Lung (tissue), 11 donors: ENCODE measurements at regions not wholly inside any gene's neighbourhood (a gene's known extent, or its start where the extent isn't known, plus 50 kb on each side); places are given as distances from the start of the nearest gene placed in this dataset.

Source experiments
- ATAC-seq: fragments of 200-7000 bp; cut with Tn5 transposase; one replicate; pipeline ENCODE4 v1.9.1; 2020; ENCODE audit warnings: moderate number of reproducible peaks; ENCODE audit not compliant: insufficient read depth, low FRiP score
- DNase-seq, 3 donors: peaks; one replicate each; pipeline ENCODE4 v3.0.0-alpha.2; 2013 to 2017
- H3K27ac ChIP-seq, 2 donors: one replicate each; pipeline ENCODE4 v1.5.1; 2013; ENCODE audit warnings: mild to moderate bottlenecking in 2 of 2, moderate library complexity in 2 of 2, control low read depth in 1 of 2, inconsistent platforms in 1 of 2, low read depth in 1 of 2, low read length in 1 of 2
- H3K27me3 ChIP-seq, 3 donors: one replicate each; pipeline ENCODE4 v1.5.1; 2013; ENCODE audit warnings: low read length in 2 of 3; ENCODE audit not compliant: control insufficient read depth in 3 of 3, insufficient read depth in 3 of 3
- H3K36me3 ChIP-seq, 4 donors: one replicate each; pipeline ENCODE4 v1.5.1; 2013; ENCODE audit warnings: low read length in 4 of 4, mild to moderate bottlenecking in 1 of 4, moderate library complexity in 1 of 4; ENCODE audit not compliant: control insufficient read depth in 4 of 4, insufficient read depth in 4 of 4
- H3K4me1 ChIP-seq, 5 donors: one replicate each; pipeline ENCODE4 v1.5.1; 2013; ENCODE audit warnings: low read length in 5 of 5, mild to moderate bottlenecking in 2 of 5, moderate library complexity in 1 of 5; ENCODE audit not compliant: control insufficient read depth in 5 of 5, insufficient read depth in 5 of 5
- H3K4me3 ChIP-seq: one replicate; pipeline ENCODE4 v1.5.1; 2013; ENCODE audit warnings: mild to moderate bottlenecking, control low read depth, moderate library complexity
- H3K9ac ChIP-seq, 2 donors: one replicate each; pipeline ENCODE4 v1.5.1; 2013; ENCODE audit warnings: low read length in 2 of 2, control low read depth in 1 of 2; ENCODE audit not compliant: insufficient read depth in 1 of 2
- H3K9me3 ChIP-seq, 4 donors: one replicate each; pipeline ENCODE4 v1.5.1; 2013; ENCODE audit warnings: low read length in 3 of 4, mild to moderate bottlenecking in 1 of 4, moderate library complexity in 1 of 4; ENCODE audit not compliant: control insufficient read depth in 4 of 4, insufficient read depth in 3 of 4
- CTCF ChIP-seq: IDR thresholded peaks from 2 replicates; pipeline ENCODE4 v1.5.1; 2012; ENCODE audit warnings: mild to moderate bottlenecking; ENCODE audit errors: control extremely low read depth, extremely low read depth
- WGBS, 2 donors: extraction: QIAGEN DNeasy Blood & Tissue Kit; methylation state at CpG; one replicate each; pipeline ENCODE4 v1.1.7; 2013; 5-methylcytosine and 5-hydroxymethylcytosine counted together
- donor health status: control.
- donor health status: control.
- donor health status: Bipolar disorder and iron deficiency.
- donor health status: healthy.
- donor health status: DM: yes; HTN: yes; CAD: no.

- DNase-seq = no peak
Measured at GRCh38 chr11:69208190-69209037, 52.7 kb downstream of the SMIM38 start.

GRCh38 chr11:69209038-69209350 lies 53.3 kb downstream of the SMIM38 start:
- no peak overlapping the region for H3K9ac ChIP-seq
- no peaks in the 10 kb centered on the region for H3K27me3 ChIP-seq
- DNase-seq (no peak), ATAC-seq (no peak)
- H3K4me1 ChIP-seq = peaks cover 0 to 21% (median 0%) of the 10 kb centered on the region in 5 donors
- H3K9me3 ChIP-seq = peaks cover 0 to 3% (median 0%) of the 10 kb centered on the region in 4 donors
- no peak overlapping the region for H3K4me3 ChIP-seq
- TF ChIP-seq CTCF = no peak
- WGBS, 2 donors = 94 to 96% methylated on average over 8 of the region's 8 CpGs
- no peaks in the 10 kb centered on the region for H3K36me3 ChIP-seq
- H3K27ac ChIP-seq = no peak overlapping the region

More at GRCh38 chr11:69208190-69209037, 52.7 kb downstream of the SMIM38 start:
- 94 to 96% methylated on average over 13 of the region's 13 CpGs for WGBS, 2 donors
- Histone ChIP-seq H3K4me3 (no peak overlapping the region), H3K27ac (no peak overlapping the region), H3K9me3 (peaks cover 0 to 3% (median 0%) of the 10 kb centered on the region in 4 donors), H3K9ac (no peak overlapping the region), H3K36me3 (no peaks in the 10 kb centered on the region), H3K27me3 (no peaks in the 10 kb centered on the region), H3K4me1 (peaks cover 0 to 26% (median 0%) of the 10 kb centered on the region in 5 donors)
- ATAC-seq = no peak
- no peak for TF ChIP-seq CTCF

- no peak for TF ChIP-seq CTCF
- Histone ChIP-seq H3K4me3 (no peak overlapping the region), H3K4me1 (peaks cover 0 to 15% (median 0%) of the 10 kb centered on the region in 5 donors), H3K9ac (no peak overlapping the region), H3K9me3 (peaks cover 0 to 3% (median 0%) of the 10 kb centered on the region in 4 donors), H3K27me3 (no peaks in the 10 kb centered on the region), H3K36me3 (no peaks in the 10 kb centered on the region), H3K27ac (no peak overlapping the region)
- 91% methylated on average over 23 of the region's 23 CpGs for WGBS, 2 donors
- ATAC-seq (no peak), DNase-seq (peak in 1 of 3 donors; percentile 11)
Measured at GRCh38 chr11:69209421-69210309, 53.9 kb downstream of the SMIM38 start.
